Ovary (tissue), 7 donors: ENCODE measurements at regions not wholly inside any gene's neighbourhood (a gene's known extent, or its start where the extent isn't known, plus 50 kb on each side); places are given as distances from the start of the nearest gene placed in this dataset.

ENCODE experiments used
- DNase-seq, 5 donors: peaks; one replicate each; pipeline ENCODE4 v3.0.0-alpha.2; 2019 to 2020
- H3K27ac ChIP-seq, 2 donors: fragments of 200-600 bp; one replicate each; pipeline versions ENCODE4 v1.5.1 to v1.8.0; 2019 to 2022
- H3K27me3 ChIP-seq: fragments of 200-600 bp; one replicate; pipeline ENCODE4 v1.8.0; 2022
- H3K36me3 ChIP-seq: fragments of 200-600 bp; sonication (generic); one replicate; pipeline ENCODE4 v1.5.1; 2019
- H3K4me1 ChIP-seq: one replicate; pipeline ENCODE4 v1.8.1; 2013; ENCODE audit warnings: mild to moderate bottlenecking, moderate library complexity; ENCODE audit not compliant: insufficient read depth
- H3K4me3 ChIP-seq: fragments of 200-600 bp; sonication (generic); one replicate; pipeline ENCODE4 v1.5.1; 2017
- H3K9me3 ChIP-seq, 2 donors: fragments of 200-600 bp in 1 of 2; sonication (generic) in 1 of 2; one replicate each; pipeline versions ENCODE4 v1.5.1 to v1.8.1; 2013 to 2019; ENCODE audit warnings: mild to moderate bottlenecking in 1 of 2, moderate library complexity in 1 of 2
- CTCF ChIP-seq, 3 donors: fragments of 450-650 bp in 2 of 3; fragments of 200-600 bp in 1 of 3; IDR thresholded peaks; one replicate each; pipeline versions ENCODE4 v1.5.1 to v1.8.0; 2016 to 2022; ENCODE audit warnings: antibody characterized with exemption in 3 of 3, mild to moderate bottlenecking in 1 of 3
- EP300 ChIP-seq: sonication (generic); formaldehyde crosslinking; IDR thresholded peaks from one replicate; pipeline ENCODE4 v1.6.1; 2017; ENCODE audit warnings: antibody characterized with exemption
- POLR2A ChIP-seq: fragments of 450-650 bp; IDR thresholded peaks from one replicate; pipeline ENCODE4 v1.6.1; 2017; ENCODE audit warnings: antibody characterized with exemption, mild to moderate bottlenecking, moderate library complexity
- WGBS, 3 donors: extraction: QIAGEN DNeasy Blood & Tissue Kit in 1 of 3; methylation state at CpG; one replicate each; pipeline versions ENCODE4 v1.1.5 to v1.1.7; 2013 to 2017; 5-methylcytosine and 5-hydroxymethylcytosine counted together
- intact Hi-C, 4 donors: fragments of 100-400 bp; cut with DNase I; formaldehyde crosslinking; loops; one replicate each; pipeline versions ENCODE4 v1.11.0 to v1.15.1; 2022 to 2023
- donor health status: DM: no; HTN: no; CAD: no; lungs with moderate emphysema.
- donor health status: DM: no; HTN: no; CAD: no.
- donor health status: Bipolar disorder and iron deficiency.
- donor health status: DM: no; HTN: no; CAD: no.
- donor health status: DM: yes; HTN: yes; CAD: no.

DNA sequence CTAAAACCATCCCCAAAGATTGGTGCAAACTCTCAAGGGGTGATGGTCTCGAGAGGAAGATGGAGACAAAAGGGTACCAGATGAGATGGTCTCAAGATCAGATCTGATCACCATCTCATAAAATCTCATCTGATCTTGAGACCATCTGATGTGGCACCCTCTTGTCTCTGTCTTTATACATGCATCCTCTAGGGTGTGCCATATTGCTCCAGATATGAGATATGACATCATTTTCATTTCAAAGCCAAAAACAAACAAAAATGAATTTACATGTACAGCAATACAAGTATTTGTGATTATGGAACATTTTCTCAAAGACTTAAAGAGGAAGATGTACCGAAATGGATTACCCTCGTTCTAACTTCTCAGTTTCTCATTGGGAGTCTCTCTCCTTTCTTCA is 787.2 kb downstream of the GALC start:
- 89 to 93% (median 91%) methylated on average over 3 of the region's 3 CpGs for WGBS, 3 donors
- Histone ChIP-seq H3K4me1 (no peaks in the 10 kb centered on the region), H3K27ac (no peak overlapping the region), H3K36me3 (no peaks in the 10 kb centered on the region), H3K27me3 (no peaks in the 10 kb centered on the region), H3K9me3 (no peaks in the 10 kb centered on the region), H3K4me3 (no peak overlapping the region)
- intact Hi-C loops = no loop called here
- DNase-seq = no peak
- no peak for TF ChIP-seq CTCF (IDR thresholded peaks at IDR 0.05)
- TF ChIP-seq POLR2A = no peak
- no peak for TF ChIP-seq EP300

GRCh38 chr14:87203346-87203745 is 789.6 kb downstream of the GALC start:
- no peaks in the 10 kb centered on the region for H3K4me1 ChIP-seq
- H3K9me3 ChIP-seq = no peaks in the 10 kb centered on the region
- no peak overlapping the region for H3K4me3 ChIP-seq
- no peak for DNase-seq
- H3K36me3 ChIP-seq = no peaks in the 10 kb centered on the region
- no peak for TF ChIP-seq POLR2A
- TF ChIP-seq EP300 = no peak
- no peaks in the 10 kb centered on the region for H3K27me3 ChIP-seq
- WGBS, 3 donors = 85 to 89% (median 86%) methylated on average over 5 of the region's 5 CpGs
- no peak overlapping the region for H3K27ac ChIP-seq
- intact Hi-C loops = no loop called here

DNA sequence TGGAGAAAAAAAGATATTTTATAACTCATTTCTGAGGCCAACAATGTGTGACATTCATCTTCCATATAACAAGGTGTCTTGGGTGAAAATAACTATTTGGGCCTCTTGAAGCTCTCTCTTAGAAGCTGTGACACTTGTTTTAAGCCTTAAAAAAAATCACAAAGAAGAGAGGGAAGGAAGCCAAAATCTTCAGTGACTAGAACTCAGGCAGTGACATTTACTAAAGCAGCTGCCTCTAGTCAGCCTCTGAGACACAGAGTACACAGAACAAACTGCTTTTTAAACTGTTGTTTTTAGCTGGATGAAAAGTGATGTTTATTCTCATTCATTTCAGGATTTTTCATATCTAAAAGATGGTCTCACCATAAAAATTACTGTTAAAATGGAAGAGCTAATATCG is 793.6 kb downstream of the GALC start:
- Histone ChIP-seq H3K4me1 (no peaks in the 10 kb centered on the region), H3K27ac (no peak overlapping the region), H3K36me3 (no peaks in the 10 kb centered on the region), H3K4me3 (no peak overlapping the region), H3K27me3 (no peaks in the 10 kb centered on the region), H3K9me3 (no peaks in the 10 kb centered on the region)
- 46 to 60% (median 50%) methylated on average over 1 of the region's 1 CpG for WGBS, 3 donors
- TF ChIP-seq EP300 (no peak), CTCF (IDR thresholded peaks at IDR 0.05) (no peak), POLR2A (no peak)
- intact Hi-C loops = no loop called here
- no peak for DNase-seq

- TF ChIP-seq EP300 (no peak), CTCF (IDR thresholded peaks at IDR 0.05) (no peak), POLR2A (no peak)
- intact Hi-C loops = no loop called here
- Histone ChIP-seq H3K36me3 (no peaks in the 10 kb centered on the region), H3K4me3 (no peak overlapping the region), H3K4me1 (no peaks in the 10 kb centered on the region), H3K27ac (no peak overlapping the region), H3K9me3 (no peaks in the 10 kb centered on the region), H3K27me3 (no peaks in the 10 kb centered on the region)
- no peak for DNase-seq
- 70 to 78% (median 74%) methylated on average over 3 of the region's 3 CpGs for WGBS, 3 donors
Observed at GRCh38 chr14:87196436-87196835, 796.5 kb downstream of the GALC start.

GRCh38 chr14:87187786-87188185 is 805.2 kb downstream of the GALC start:
- no peak overlapping the region for H3K27ac ChIP-seq
- DNase-seq = no peak
- WGBS, 3 donors = 90 to 93% (median 91%) methylated on average over 4 of the region's 4 CpGs
- H3K36me3 ChIP-seq = no peaks in the 10 kb centered on the region
- no peaks in the 10 kb centered on the region for H3K4me1 ChIP-seq
- TF ChIP-seq EP300 = no peak
- TF ChIP-seq CTCF (IDR thresholded peaks at IDR 0.05) = no peak
- TF ChIP-seq POLR2A = no peak
- intact Hi-C loops = no loop called here
- no peaks in the 10 kb centered on the region for H3K27me3 ChIP-seq
- no peak overlapping the region for H3K4me3 ChIP-seq
- no peaks in the 10 kb centered on the region for H3K9me3 ChIP-seq
